ENCODE measurements at regions not wholly inside any gene's neighbourhood (a gene's known extent, or its start where the extent isn't known, plus 50 kb on each side); places are given as distances from the start of the nearest gene placed in this dataset.

DNA sequence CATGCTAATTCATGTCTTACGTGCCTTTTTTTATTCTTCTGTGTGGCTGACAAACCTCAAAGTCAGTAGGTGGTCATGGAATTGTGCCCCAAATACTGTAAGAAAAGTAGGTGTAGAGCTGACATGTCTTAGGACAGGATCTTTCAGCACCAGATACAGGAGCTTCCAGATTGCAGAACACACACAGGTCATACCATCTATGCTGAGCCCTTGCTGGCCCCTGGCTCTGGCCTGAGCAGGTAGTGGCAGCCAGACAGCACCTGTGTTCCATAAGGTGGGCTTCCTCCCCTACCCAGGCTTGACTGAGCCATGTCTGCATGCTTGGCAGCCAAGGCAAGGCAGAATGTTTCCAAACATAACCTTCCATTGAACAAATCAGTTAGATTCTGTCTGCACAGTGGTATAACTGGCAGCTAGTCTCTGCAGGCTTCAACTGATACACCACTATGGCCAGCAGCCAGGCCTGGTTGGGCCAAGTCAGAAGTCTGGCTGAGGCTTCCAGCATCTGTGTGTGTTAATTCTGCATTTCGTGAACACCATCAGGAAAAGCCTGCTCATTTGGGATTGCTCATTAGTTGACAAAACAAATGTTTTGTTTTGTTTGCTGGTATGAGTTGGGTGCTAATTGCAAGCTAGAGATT, 366.5 kb downstream of the FOXA2 start:
- H3K4me3 ChIP-seq (ENCODE audit: low read length): no peak overlapping the region
- DNase-seq (ENCODE audit: low read depth, low spot score): no peak

DNA sequence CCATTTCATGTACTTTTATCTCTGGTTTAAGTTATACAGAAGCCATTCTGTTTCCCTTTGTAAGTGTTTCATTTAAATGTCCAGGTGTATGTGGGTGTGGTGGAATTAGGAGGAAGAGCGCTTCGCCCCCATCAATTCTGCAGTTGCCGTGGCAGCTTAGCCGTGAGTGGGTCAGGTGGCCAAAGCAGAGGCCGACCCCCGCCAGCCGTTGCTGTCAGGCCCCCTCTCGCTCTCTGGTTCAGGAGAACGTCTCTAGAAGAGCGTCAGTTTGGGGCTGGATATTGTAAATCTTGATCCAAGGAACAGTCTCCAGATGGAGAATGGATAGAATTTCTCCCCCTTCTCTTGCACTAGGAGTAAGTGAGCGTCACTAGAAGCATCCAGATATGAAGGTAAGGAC, 367.4 kb downstream of the FOXA2 start:
- H3K4me3 ChIP-seq (ENCODE audit: low read length): no peak overlapping the region
- DNase-seq (ENCODE audit: low read depth, low spot score): no peak

DNA sequence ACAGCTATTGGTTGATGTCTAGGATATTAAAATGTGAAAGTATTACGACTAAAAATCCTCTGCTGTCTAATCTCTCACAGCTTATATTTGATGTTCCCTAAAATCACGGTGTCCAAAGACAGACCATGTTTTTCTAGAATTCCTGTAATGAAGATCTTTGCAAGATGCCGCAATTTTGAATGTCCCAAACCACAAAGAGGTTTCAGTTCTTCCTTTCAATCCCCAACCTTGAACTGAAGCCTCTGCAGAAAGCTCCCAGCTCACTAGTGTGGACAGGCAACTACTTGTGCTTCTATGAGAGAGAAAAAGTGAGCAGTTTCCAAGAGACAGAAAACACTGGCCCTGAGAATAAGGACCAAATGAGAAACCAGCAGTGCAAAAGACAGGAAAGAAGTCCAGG, 370.1 kb downstream of the FOXA2 start:
- no peak for DNase-seq (ENCODE audit: low read depth, low spot score)

DNA sequence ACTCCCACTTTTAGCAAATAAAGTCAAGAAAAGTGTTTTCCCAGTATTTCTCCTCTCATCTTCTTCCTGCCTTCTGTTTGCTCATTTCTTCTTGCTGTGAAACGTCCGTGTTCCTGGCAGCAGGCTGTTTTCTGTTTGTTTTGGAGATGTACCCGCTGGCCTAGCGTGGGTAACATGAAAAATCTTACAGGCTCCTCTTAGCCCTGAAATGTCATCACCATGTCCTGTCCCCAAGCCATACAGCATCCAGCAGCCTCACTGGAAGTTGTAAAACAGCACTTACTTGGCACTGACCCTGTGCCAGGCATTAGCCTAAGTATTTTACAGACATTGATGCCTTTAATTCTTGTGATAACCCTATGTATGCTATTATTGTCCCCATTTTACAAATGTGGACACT, 371.1 kb downstream of the FOXA2 start:
- no peak overlapping the region for H3K4me3 ChIP-seq (ENCODE audit: low read length)
- DNase-seq (ENCODE audit: low read depth, low spot score): no peak

More for the DNA sequence above, 370.1 kb downstream of the FOXA2 start:
- no peak overlapping the region for H3K4me3 ChIP-seq (ENCODE audit: low read length)

DNA sequence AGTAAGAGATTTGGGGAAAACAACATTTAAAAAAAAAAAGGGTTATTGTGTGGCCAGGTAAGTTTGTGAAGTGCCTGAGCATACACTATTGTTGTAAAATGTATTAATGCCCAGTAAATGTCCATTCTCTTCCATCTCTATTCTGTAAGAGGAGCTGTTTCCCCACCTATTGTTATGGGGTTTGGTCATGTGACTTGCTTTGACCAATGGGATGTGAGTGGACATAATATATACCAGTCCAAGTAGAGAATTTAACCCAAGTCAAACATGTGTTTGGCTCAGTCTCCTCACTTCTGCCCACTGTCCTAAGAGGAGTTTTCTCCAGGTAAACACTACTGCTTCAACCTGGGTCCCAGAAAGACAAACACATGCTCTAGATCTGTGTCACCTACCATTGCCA, 377.1 kb downstream of the FOXA2 start:
- DNase-seq (ENCODE audit: low read depth, low spot score): no peak
- no peak overlapping the region for H3K4me3 ChIP-seq (ENCODE audit: low read length)

DNA sequence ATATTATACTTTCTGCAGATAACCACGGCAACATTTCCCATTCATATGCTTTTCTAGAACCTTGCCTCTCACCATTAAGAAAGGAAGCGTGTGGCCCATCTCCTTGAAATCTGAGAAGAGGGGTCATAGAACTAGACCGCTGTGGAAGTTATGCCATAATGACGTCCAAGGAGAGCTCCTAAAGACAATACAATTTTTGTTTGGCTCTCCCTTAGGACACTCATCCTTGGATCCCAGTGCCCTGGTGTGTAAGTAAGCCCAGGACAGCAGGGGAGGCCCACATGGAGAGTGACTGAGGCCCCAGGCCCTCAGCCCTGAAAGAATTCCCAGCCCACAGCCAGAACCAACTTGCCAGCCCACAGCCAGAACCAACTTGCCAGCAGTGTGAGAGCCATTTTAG, 379.6 kb downstream of the FOXA2 start:
- no peak for DNase-seq (ENCODE audit: low read depth, low spot score)
- H3K4me3 ChIP-seq (ENCODE audit: low read length): no peak overlapping the region

DNA sequence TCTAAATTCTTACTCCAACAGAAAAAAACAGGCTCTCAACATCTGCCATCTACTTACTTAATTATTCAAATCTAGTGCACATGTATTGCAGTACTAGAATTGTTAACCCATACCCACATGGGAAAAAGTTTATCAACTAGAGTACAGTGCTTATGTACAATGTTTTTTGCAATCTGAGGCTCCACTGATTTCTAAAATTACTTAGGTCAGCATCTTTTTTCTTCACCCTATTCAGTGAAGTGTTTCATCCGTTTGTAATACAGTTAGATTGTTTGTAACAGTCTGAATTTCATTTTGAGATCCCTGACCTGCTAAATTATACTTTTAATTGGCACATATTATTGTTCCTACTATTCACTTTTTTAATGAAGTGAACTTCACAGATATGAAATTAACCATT, 402.2 kb downstream of the FOXA2 start:
- H3K4me3 ChIP-seq (ENCODE audit: low read length): no peak overlapping the region
- DNase-seq (ENCODE audit: low read depth, low spot score): no peak

DNA sequence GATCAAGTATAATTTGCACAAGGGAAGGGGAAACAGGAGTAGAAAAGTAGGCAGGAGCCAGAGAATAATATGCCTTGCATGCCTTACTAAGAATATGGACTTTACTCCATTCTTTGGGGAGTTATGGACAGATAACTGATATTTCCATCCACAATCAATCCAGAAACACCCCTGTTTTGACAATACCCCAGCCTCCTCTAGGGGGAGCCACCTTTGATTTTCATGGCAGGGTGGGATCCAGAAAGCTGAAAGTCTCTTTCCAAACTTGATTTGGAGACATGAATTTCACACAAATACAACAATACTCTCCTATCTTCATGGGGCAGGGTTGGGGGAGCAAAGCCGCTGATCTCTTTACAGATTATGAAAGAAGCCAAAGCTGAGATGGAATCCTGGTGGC, 404.1 kb downstream of the FOXA2 start:
- no peak for DNase-seq (ENCODE audit: low read depth, low spot score)
- H3K4me3 ChIP-seq (ENCODE audit: low read length): no peak overlapping the region

DNA sequence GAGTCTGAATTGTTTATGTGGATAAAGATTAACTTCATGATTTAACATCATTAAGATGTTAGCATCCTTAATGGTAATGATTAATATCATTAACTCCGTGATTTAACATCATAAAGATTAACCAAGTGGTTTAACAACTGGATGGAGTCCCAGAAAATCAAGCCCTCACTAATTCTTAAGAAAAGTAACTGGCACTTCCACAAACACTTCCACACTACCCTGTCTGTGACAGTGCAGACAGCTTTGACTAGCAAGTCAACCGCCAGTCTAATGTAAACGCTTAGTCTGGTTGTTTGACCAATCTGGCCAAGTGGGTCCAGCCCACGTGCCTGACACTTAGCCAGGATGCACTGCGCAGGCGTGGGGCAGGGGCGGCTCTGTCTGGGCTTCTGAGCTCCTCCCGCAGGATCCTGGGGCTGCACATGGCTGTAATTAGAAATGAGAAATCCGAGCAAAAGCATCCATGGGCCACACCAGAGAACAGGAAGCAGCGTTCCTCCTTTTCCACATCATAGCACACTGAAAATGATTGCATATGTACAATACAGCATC, 424.2 kb downstream of the FOXA2 start:
- DNase-seq (ENCODE audit: low read depth, low spot score): no peak
- H3K4me3 ChIP-seq (ENCODE audit: low read length): no peak overlapping the region

DNA sequence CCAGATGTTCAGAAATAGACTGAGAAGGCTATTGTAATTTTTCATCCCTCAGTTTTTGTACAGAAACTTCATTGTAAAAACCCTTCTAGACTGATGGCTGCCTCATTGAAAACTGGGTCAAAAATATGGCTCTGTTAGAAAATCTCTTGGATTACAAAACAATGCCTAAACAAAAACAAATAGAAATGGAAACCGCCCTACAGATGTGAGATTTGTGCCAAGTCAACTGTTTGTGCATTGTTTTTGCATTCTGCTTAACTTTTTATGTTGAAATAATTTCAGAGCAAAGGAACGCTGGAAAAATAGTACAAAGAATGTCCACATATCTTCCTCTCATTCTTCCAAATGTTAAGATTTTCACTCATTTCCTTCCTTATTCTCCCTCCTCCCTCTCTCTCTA, 425.1 kb downstream of the FOXA2 start:
- no peak for DNase-seq (ENCODE audit: low read depth, low spot score)
- no peak overlapping the region for H3K4me3 ChIP-seq (ENCODE audit: low read length)

DNA sequence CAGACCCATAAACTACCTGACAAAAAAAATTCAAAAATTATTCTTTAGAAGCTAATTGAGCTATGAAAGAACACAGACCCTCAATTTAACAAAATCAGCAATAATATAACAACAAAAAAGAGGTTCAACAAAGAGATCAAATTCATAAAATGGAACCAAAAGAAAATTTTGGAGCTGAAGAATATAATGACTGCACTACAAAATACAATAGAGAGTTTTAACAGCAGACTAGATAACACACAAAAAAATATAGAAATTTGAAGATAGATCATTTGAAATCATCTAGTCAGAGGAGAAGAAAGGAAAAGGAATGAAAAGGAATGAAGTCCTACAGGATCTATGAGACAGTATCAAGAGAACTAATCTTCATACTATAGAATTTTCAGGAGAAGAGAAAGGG, 422.1 kb downstream of the PAX1 start:
- DNase-seq (ENCODE audit: low read depth, low spot score): no peak

DNA sequence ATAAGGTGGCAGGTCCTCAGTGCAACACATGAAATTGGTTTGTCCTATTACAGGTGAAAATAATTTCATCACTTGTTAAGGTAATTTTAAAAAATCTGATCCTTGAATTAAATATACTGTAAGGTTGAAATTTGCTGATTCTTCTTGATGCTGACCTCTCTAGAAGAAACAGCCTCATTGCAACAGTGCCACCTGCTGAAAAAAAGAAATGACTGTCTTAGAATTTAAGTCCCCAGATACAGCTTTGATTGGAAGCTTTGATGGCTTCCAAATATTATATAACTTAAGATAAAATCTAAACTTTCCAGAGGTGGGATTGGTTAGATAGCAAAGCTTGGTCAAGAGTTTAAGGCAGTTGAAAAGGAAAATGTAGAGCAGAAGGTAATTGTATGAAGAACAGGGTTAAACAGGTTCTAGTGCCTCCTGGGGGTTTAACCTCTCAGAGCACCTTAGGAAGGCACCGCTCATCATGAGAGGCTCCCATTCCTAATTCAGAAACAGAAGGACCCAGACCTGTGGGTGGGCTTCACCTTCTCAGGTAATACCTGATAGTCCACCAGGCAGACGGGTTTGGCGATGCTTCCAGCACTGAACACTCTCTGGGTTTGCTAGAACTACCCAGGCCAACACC, 401.0 kb downstream of the PAX1 start:
- peak; percentile 53 for DNase-seq (ENCODE audit: low read depth, low spot score)
- H3K4me3 ChIP-seq (ENCODE audit: low read length): no peak overlapping the region

More for the DNA sequence above, 422.1 kb downstream of the PAX1 start:
- no peak overlapping the region for H3K4me3 ChIP-seq (ENCODE audit: low read length)

DNA sequence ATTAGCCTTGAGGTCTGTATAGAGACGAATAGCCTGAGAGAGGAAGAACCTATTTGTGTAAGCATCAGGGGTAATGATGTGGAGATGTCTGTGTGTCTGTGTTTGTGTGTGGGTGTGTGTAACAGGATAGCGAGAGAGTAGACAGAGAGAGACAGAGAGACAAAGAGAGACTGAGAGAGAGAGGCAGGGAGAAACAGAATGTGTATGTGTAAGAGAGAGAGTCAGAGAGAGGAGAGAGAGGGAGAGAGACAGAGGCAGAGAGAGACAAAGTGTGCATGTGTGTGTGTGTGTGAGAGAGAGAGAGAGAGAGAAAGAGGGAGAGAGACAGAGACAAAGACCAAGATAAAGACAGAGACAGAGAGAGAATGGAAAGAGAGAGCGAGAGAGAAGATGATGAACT, 396.1 kb downstream of the PAX1 start:
- DNase-seq (ENCODE audit: low read depth, low spot score): no peak
- H3K4me3 ChIP-seq (ENCODE audit: low read length): no peak overlapping the region

DNA sequence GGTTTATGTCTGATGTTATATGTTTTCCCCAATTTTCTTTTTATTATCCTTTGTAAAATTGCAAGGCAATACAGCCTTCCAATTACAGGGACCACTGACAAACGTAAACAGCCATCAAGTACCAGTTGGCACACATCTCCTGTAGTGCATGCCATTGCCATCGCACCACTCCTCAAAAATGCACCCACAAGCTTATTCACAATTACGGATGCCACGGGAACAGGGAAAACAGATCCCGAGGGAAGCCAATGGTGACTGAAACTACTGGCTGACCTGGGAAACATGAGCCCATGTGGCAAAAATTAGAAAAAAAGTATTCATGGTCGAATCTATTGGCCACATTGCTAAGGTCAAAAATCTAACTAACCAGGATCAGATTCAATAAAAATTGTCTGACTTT, 395.2 kb downstream of the PAX1 start:
- H3K4me3 ChIP-seq (ENCODE audit: low read length): no peak overlapping the region
- DNase-seq (ENCODE audit: low read depth, low spot score): no peak

DNA sequence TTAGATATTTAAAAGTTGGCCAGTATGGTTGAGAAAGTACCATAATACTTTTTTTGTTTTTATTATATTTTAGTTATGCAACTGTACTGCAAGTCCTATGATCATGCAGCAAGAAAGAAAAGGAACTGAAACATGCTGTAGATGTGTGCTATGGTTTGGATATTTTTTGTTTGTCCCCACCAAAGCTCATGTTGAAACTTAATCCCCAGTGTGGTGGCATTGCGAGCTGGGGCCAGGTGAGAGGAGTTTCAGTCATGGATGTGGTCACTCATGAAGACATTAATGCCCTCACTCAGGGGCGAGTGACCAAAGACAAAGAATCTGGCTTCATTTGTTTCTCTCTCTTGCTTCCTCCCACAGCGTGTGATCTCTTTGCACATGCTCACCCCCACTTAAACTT, 393.9 kb downstream of the PAX1 start:
- no peak overlapping the region for H3K4me3 ChIP-seq (ENCODE audit: low read length)
- DNase-seq (ENCODE audit: low read depth, low spot score): no peak

DNA sequence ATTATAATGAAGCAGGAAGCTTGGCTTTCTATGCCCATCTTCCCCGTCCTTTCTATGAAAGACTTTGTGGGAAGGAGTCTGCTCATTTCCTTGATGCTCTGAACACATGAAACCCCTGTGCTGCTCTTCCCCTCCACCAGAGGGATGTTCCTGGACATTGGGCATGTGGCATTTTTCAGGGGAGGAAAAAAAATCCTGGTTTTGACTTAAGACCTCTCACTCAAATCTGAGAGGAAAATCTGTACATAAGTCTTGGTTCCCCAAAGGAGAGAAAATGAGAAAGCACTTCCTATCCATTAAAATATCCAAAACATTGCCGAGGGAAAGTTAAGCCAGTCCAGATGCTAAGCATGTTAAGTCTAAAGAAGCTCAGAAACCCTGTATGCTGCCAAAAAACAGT, 393.0 kb downstream of the PAX1 start:
- no peak for DNase-seq (ENCODE audit: low read depth, low spot score)

DNA sequence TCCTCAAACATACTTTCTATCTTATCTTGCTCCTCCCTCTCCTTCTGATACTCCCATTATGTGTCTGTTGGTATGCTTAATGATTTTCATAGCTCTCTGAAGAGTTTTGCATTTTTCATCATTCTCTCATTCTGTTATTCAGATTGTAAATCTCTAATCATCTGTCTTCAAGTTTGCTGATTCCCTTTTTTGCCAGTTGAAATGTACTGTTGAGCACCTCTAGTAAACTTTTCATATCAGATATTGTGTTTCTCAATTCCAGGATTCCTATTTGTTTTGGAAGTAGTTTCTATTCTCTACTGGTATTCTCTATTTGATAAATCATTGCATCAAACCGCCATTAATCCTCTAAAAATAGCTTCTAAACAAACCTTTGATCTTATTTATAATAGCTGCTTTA, 387.7 kb downstream of the PAX1 start:
- H3K4me3 ChIP-seq (ENCODE audit: low read length): no peak overlapping the region
- no peak for DNase-seq (ENCODE audit: low read depth, low spot score)

More for the DNA sequence above, 393.0 kb downstream of the PAX1 start:
- no peak overlapping the region for H3K4me3 ChIP-seq (ENCODE audit: low read length)

DNA sequence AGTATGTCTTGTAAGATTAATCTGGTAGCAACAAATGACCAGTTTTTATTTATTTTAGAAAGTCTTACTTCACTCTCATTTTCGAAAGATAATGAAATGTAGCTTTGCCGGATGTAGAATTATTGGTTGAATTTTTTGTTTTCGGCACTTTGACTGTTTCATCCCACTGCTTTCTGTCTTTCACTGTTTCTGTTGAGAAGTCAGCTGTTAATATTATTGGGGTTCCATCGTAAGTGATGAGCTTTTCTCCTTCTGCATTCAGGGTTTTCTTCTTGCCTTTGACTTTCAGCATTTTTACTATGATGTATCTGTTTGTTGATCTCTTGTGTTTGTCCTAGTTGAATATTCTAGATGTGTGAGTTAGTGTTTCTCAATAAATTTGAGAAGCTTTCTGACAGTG, 383.4 kb downstream of the PAX1 start:
- no peak for DNase-seq (ENCODE audit: low read depth, low spot score)
- H3K4me3 ChIP-seq (ENCODE audit: low read length): no peak overlapping the region

DNA sequence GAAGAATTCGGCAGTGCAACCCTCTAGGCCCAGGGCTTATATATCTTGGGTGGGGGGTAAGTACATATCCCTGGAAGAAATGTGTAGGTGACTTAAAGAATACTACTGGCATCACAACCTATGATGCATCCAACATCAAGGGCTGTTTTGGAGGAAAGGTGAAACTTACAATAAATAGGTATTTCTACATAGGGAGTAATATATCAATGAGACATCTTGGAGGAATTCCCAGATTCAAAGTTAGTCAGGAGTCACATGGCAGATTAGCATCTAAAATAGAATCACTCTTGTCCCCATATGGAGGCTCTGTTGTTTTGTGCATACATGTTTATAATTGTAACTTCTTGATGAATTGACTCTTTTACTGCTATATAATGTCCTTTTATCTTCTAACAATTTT, 375.5 kb downstream of the PAX1 start:
- H3K4me3 ChIP-seq (ENCODE audit: low read length): no peak overlapping the region
- no peak for DNase-seq (ENCODE audit: low read depth, low spot score)

DNA sequence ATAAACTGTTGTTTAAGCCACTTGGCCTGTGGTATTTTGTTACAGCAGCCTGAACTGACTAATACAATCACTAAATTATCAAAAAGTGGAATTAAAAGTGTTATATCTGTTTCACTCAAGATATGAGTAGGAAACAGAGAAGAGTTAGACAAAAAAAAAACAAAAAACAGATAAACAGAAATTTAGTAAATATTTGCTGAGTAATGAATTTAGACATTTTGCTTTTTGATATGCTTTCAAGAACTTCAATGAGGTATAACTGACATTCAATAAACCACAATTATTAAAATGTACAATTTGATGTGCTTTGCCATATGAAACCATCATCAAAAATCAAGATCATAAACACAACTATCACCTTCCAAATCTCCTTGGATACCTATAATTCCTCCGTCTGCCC, 369.2 kb downstream of the PAX1 start:
- H3K4me3 ChIP-seq (ENCODE audit: low read length): no peak overlapping the region

DNA sequence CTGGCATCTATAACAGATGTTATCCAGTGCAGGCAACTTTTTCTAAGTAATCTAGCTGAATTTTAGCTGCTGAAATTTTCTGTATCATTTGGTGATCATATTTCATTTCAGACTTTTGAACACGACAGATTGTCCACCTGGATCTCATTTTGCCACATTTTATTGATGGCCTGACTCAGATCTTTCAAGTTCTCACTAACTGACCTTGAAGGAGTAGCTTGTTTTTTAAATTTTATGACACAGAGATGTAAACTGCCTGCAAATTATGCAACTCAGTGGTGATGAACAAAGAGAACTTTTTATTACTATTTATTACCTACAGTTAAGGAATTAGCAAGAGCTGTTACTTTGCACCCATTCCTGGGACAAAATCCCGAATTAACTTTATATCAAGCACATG, 366.4 kb downstream of the PAX1 start:
- H3K4me3 ChIP-seq (ENCODE audit: low read length): no peak overlapping the region

More for the DNA sequence above, 369.2 kb downstream of the PAX1 start:
- DNase-seq (ENCODE audit: low read depth, low spot score): no peak

More for the DNA sequence above, 366.4 kb downstream of the PAX1 start:
- no peak for DNase-seq (ENCODE audit: low read depth, low spot score)

All from Jurkat, Clone E6-1 (cell line).